Subcutaneous abdominal adipose tissue (tissue), 5 donors: ENCODE measurements at regions not wholly inside any gene's neighbourhood (a gene's known extent, or its start where the extent isn't known, plus 50 kb on each side); places are given as distances from the start of the nearest gene placed in this dataset.
A peak's percentile ranks its signal among the peaks of the same experiment; 100 is the strongest.
"Not testable (repeated sequence)": the region's sequence is repeated elsewhere in the genome, so short reads cannot be mapped to it uniquely, and the experiment has no call there.

Experiments
- H3K27ac ChIP-seq: one replicate; pipeline ENCODE4 v1.7.0; 2013; ENCODE audit warnings: low read depth, mild to moderate bottlenecking, inconsistent platforms, low read length, moderate library complexity
- H3K27me3 ChIP-seq, 5 donors: one replicate each; pipeline ENCODE4 v1.7.0; 2013; ENCODE audit warnings: low read length in 5 of 5, inconsistent platforms in 1 of 5; ENCODE audit not compliant: control insufficient read depth in 5 of 5, insufficient read depth in 4 of 5
- H3K36me3 ChIP-seq, 5 donors: one replicate each; pipeline ENCODE4 v1.7.0; 2013; ENCODE audit warnings: low read length in 5 of 5; ENCODE audit not compliant: control insufficient read depth in 5 of 5, insufficient read depth in 5 of 5
- H3K4me1 ChIP-seq, 5 donors: one replicate each; pipeline ENCODE4 v1.7.0; 2013; ENCODE audit warnings: low read length in 5 of 5, mild to moderate bottlenecking in 3 of 5, moderate library complexity in 1 of 5; ENCODE audit not compliant: control insufficient read depth in 5 of 5, insufficient read depth in 5 of 5
- H3K4me3 ChIP-seq, 5 donors: one replicate each; pipeline ENCODE4 v1.7.0; 2013; ENCODE audit warnings: low read length in 5 of 5, low read depth in 1 of 5
- H3K9ac ChIP-seq, 5 donors: one replicate each; pipeline ENCODE4 v1.7.0; 2013; ENCODE audit warnings: low read length in 5 of 5, mild to moderate bottlenecking in 4 of 5, moderate library complexity in 3 of 5
- H3K9me3 ChIP-seq, 5 donors: one replicate each; pipeline ENCODE4 v1.7.0; 2013; ENCODE audit warnings: low read length in 5 of 5; ENCODE audit not compliant: control insufficient read depth in 5 of 5
- donor health status: healthy.
- donor health status: healthy.
- donor health status: healthy.
- donor health status: healthy.
- donor health status: healthy.

DNA sequence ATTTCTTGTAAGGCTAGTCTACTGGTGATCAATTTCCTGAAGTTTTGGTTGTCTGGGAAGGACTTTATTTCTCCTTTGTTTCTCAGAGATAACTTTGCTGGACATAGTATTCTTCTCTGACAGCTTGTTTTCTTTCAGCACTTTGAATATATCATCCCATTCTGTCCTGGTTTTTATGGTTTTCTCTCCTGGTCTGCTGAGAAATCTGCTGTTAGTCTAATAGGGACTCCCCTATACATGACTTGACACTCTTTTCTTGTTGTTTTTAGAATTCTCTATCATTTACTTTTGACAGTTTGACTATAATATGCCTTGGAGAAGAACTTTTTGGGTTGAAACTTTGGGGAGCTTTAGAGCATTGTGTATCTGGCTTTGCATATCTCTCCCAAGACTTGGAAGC, 112.5 kb downstream of the PRL start:
- Histone ChIP-seq H3K27ac (no peak overlapping the region), H3K36me3 (no peaks in the 10 kb centered on the region), H3K9me3 (peaks cover 2 to 17% (median 10%) of the 10 kb centered on the region in 5 donors), H3K9ac (no peak overlapping the region), H3K4me1 (no peaks in the 10 kb centered on the region), H3K27me3 (no peaks in the 10 kb centered on the region), H3K4me3 (no peak overlapping the region)

DNA sequence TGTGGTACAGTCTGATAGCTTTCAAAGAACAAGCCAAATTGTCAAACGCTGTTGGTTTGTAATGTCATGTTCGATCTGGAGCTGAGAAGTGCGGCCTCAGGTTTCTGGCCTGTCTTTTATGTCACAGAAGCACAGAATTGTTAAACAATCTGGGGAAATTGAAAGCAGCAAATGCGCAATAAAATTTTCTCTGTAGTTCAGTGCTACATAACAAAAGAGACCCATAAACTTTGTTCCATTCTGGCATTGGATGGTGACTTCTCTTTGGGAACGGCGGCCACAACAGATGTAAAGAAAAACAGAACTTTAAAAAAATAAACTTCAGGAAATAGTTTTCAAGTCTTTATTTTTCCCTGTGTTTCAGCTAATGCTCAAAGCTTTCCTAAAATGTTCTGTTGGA, 106.9 kb downstream of the PRL start:
- Histone ChIP-seq H3K27ac (no peak overlapping the region), H3K9ac (no peak overlapping the region), H3K4me3 (no peak overlapping the region), H3K36me3 (no peaks in the 10 kb centered on the region), H3K27me3 (no peaks in the 10 kb centered on the region), H3K9me3 (peaks cover 0 to 6% (median 0%) of the 10 kb centered on the region in 5 donors), H3K4me1 (no peaks in the 10 kb centered on the region)

DNA sequence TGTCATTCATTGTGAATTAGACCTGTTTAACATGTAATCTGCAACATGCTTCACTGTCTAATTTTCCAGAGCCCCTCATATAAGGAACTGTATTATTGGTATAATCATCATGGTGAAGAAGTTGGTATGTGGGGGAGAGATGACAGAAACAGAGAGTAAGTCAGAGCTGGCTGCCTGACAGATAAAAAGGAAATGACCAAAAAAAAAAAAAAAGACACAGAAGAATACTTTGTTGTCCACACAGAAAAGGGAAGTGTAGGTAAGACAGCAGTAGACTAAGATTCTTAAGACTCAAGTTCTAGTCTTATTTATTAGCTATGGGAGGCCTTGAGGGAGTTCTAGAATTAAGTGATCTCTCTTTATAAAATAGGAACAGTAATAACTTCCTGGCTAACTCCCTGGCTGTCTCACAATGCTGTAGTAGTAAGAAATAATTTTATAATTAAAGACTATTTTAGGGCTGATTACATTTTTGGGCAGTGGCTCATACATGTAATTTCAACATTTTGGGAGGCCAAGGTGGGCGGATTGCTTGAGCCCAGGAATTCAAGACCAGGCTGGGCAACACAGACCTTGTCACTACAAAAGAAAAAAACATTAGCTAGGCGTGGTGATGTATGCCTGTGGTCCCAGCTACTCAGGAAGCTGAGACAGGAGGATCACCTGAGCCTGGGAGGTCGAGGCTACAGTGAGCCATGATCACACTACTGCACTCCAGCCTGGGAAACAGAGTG, 102.5 kb downstream of the PRL start:
- Histone ChIP-seq H3K9me3 (peaks cover 0 to 3% (median 0%) of the 10 kb centered on the region in 5 donors), H3K9ac (no peak overlapping the region), H3K4me1 (no peaks in the 10 kb centered on the region), H3K36me3 (no peaks in the 10 kb centered on the region), H3K27ac (no peak overlapping the region), H3K4me3 (no peak overlapping the region), H3K27me3 (no peaks in the 10 kb centered on the region)

DNA sequence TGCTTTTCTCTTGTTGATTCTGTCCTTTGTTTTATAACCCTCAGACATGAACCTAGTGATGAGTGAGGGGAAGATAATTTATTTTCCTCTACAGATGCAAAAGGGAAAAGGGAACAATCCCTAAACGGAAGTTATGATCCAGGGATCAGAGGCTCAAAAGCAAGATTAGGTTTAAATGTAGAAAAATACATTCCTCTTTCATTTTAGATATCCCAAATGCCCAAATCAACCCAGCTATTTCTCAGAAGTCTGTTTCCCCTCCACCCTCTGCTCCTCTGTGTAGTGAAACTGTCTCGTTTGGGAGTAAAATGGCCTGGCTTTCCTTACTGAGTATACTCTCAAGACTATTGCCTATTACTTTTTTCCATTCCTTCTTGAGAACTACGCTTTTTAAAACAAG, 97.1 kb downstream of the PRL start:
- peak overlapping the region in 1 of 5 donors; percentile 26 for H3K9ac ChIP-seq
- H3K27me3 ChIP-seq = no peaks in the 10 kb centered on the region
- H3K4me3 ChIP-seq = no peak overlapping the region
- H3K27ac ChIP-seq = no peak overlapping the region
- H3K36me3 ChIP-seq = no peaks in the 10 kb centered on the region
- H3K9me3 ChIP-seq = peaks cover 0 to 3% (median 0%) of the 10 kb centered on the region in 5 donors
- H3K4me1 ChIP-seq = peaks cover 0 to 9% (median 0%) of the 10 kb centered on the region in 5 donors

DNA sequence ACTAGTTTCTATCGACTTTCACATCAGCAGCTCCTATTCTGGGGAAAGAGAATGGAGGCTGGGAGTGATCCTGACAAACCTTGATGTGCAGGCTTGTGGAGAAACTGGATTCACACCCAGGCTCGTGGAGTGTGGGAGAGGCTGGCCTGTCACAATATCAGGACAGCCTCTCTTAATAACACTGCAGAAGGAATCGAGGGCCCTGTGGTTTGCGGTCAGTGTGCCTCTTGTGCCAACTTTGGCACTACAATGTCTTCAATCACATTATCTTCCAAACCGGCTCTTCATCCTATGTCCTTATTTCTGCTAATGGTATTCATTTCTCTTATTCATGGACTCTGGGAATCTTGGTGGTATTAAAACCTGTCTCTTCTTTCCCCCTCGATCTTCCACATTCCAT, 92.7 kb downstream of the PRL start:
- H3K4me1 ChIP-seq = peaks cover 0 to 9% (median 0%) of the 10 kb centered on the region in 5 donors
- H3K4me3 ChIP-seq = no peak overlapping the region
- H3K9me3 ChIP-seq = no peaks in the 10 kb centered on the region
- no peaks in the 10 kb centered on the region for H3K27me3 ChIP-seq
- H3K27ac ChIP-seq = no peak overlapping the region
- H3K36me3 ChIP-seq = no peaks in the 10 kb centered on the region
- H3K9ac ChIP-seq = no peak overlapping the region

DNA sequence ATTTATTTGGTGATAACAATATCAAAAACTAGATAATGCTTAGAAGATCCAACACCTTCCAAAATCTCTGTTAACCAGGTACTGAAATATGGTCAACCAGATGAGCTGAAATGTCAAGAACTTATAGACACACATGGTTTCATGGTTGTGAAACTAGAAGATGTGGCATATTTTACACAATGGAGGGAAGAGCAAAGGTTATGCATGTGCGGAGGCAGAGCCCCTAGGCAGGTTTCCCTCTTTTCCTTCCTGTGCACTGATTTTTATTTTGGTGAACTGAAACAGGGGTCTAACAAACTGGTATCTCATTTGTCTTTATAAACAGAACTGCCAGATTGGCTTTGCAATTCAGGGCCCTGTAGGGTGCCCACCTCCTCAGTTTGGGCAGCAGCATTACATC, 91.6 kb downstream of the PRL start:
- peaks cover 0 to 2% (median 0%) of the 10 kb centered on the region in 5 donors for H3K4me1 ChIP-seq
- H3K27ac ChIP-seq = no peak overlapping the region
- H3K9ac ChIP-seq = no peak overlapping the region
- H3K4me3 ChIP-seq = no peak overlapping the region
- H3K36me3 ChIP-seq = no peaks in the 10 kb centered on the region
- H3K27me3 ChIP-seq = no peaks in the 10 kb centered on the region
- H3K9me3 ChIP-seq = no peaks in the 10 kb centered on the region

DNA sequence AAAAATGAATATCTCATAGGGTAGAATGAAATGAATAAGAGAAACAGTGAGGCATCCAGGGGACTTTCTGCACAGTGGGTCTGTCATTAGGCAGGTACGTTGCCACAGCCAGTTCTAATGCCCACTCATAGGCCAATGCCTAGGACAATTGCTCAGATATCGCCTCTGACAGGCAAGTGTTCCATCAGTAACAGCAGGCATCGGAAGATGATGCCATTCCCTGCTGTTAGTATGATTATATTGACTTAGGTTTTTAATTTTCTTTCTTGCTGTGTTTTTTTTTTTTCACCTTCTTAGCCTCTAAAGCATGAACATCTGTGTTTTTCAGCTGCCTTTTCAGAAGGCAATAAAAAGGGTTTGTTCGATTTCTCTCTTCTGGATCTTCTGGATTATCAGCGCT, 90.7 kb downstream of the PRL start:
- Histone ChIP-seq H3K27me3 (no peaks in the 10 kb centered on the region), H3K27ac (no peak overlapping the region), H3K4me1 (no peaks in the 10 kb centered on the region), H3K9me3 (no peaks in the 10 kb centered on the region), H3K36me3 (no peaks in the 10 kb centered on the region), H3K9ac (no peak overlapping the region), H3K4me3 (no peak overlapping the region)

DNA sequence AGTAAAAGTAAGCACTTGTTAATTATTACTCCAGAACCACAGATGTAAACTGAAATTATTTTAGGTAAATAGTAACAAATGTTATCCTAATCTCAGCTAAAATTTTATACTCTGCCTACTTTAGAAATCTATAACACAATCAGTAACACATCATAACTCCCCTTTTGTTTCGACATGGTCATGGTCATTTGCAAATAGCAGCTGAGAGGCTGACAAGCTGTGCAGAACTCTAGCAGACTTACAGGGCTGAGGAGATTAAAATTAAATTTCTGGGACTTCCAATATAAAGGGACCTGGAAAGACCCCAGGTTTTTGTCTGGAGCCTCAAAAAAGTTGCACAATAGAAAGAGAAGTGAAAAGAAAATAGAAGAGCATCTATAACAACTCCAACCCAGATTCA, 88.8 kb downstream of the PRL start:
- Histone ChIP-seq H3K27me3 (no peaks in the 10 kb centered on the region), H3K4me3 (no peak overlapping the region), H3K9ac (no peak overlapping the region), H3K4me1 (no peaks in the 10 kb centered on the region), H3K36me3 (no peaks in the 10 kb centered on the region), H3K9me3 (no peaks in the 10 kb centered on the region), H3K27ac (no peak overlapping the region)

DNA sequence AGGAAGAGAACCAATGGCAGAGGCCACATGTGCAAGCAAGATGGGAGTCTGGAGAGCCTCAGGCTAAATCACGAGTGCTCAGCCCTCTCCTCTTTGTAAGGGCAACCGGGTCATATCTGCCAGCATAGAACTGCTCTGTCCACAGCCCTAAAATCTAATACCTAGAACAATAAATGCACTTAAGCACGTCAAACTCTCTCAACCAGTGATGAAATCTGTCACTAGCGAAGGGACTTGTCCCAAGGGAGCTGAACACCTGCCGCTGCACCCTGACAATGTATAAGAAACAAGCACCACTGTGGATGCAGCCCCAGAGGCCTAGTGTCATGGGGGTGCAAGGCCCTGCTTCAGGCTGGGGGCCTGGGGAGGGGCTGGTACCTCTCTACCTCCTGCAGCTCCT, 82.5 kb downstream of the PRL start:
- H3K9ac ChIP-seq = no peak overlapping the region
- H3K27ac ChIP-seq = no peak overlapping the region
- H3K9me3 ChIP-seq = no peaks in the 10 kb centered on the region
- no peaks in the 10 kb centered on the region for H3K27me3 ChIP-seq
- no peaks in the 10 kb centered on the region for H3K36me3 ChIP-seq
- no peaks in the 10 kb centered on the region for H3K4me1 ChIP-seq
- no peak overlapping the region for H3K4me3 ChIP-seq

DNA sequence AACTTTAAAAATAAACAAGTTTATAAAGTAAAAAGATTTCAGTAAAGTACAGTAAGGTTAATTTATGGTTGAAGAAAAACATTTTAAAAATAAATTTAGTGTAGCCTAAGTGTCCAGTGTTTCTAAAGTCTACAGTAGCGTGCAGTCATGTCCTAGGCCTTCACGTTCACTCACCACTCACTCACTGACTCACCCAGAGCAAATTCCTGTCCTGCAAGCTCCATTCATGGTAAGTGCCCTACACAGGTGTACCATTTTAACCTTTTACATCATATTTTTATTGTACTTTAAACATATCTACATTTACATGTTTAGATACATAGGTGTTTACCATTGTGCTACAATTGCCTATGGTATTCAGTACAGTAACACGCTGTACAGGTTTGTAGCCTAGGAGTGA, 81.4 kb downstream of the PRL start:
- H3K4me1 ChIP-seq, H3K27ac ChIP-seq, H3K36me3 ChIP-seq, H3K27me3 ChIP-seq, H3K9me3 ChIP-seq, H3K4me3 ChIP-seq, H3K9ac ChIP-seq: not testable (repeated sequence)
